ENCODE measurements at regions not wholly inside any gene's neighbourhood (a gene's known extent, or its start where the extent isn't known, plus 50 kb on each side); places are given as distances from the start of the nearest gene placed in this dataset.

DNA sequence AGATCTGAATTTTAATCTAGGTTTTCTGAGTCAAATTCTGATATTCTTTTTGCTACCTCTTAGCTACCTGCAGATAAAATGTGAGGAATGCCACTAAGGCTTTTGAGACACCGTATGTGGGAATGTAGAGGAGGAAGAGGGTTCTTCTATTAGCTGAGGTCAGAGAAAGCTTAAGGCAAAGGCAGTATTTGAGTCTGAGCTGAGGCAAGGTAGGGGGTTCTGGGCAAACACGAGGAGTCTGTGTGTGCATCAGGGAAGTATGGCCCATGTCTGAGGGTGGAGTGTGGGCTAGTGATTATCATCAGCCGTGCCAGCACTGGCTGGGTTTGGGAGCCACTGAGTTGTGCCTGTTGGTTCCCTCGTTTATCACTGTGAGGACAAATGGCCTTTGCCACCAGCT lies 181.1 kb downstream of the SOX2 start:
- TF ChIP-seq POLR2A (IDR thresholded peaks at IDR 0.05; ENCODE audit: low read depth, low read length) (no peak), TAF1 (IDR thresholded peaks at IDR 0.05; ENCODE audit: low read depth, low read length) (no peak)
